Mesothelial cell of epicardium (in vitro differentiated cells): ENCODE measurements at regions not wholly inside any gene's neighbourhood (a gene's known extent, or its start where the extent isn't known, plus 50 kb on each side); places are given as distances from the start of the nearest gene placed in this dataset.
A peak's percentile ranks its signal among the peaks of the same experiment; 100 is the strongest.

Source experiments
- DNase-seq, 2 experiments: peaks; one replicate each; pipeline ENCODE4 v3.0.0; 2021; ENCODE audit warnings: low spot score in 2 of 2; ENCODE audit not compliant: unreplicated experiment in 2 of 2
- H3K27ac Mint-ChIP-seq: 2 replicates; pipeline ENCODE4 v1.8.0; 2021; ENCODE audit warnings: mixed read lengths
- H3K27me3 Mint-ChIP-seq: 2 replicates; pipeline ENCODE4 v1.8.0; 2021; ENCODE audit warnings: low read depth, mixed read lengths
- H3K36me3 Mint-ChIP-seq: 2 replicates; pipeline ENCODE4 v1.8.0; 2021; ENCODE audit warnings: mixed read lengths
- H3K4me1 Mint-ChIP-seq: 2 replicates; pipeline ENCODE4 v1.8.0; 2021; ENCODE audit warnings: mixed read lengths
- H3K4me3 Mint-ChIP-seq: 2 replicates; pipeline ENCODE4 v1.8.0; 2021; ENCODE audit warnings: mild to moderate bottlenecking, moderate library complexity, mixed read lengths
- H3K9me3 Mint-ChIP-seq: 2 replicates; pipeline ENCODE4 v1.8.0; 2021; ENCODE audit warnings: mixed read lengths
- CTCF ChIP-seq: fragments of 200-600 bp; sonication (generic); IDR thresholded peaks from one replicate; pipeline ENCODE4 v1.5.0; 2021; ENCODE audit warnings: antibody characterized with exemption; ENCODE audit not compliant: unreplicated experiment

- Mint-ChIP-seq H3K27me3 (no peaks in the 10 kb centered on the region), H3K36me3 (no peaks in the 10 kb centered on the region), H3K9me3 (peaks cover 12% of the 10 kb centered on the region), H3K4me3 (no peak overlapping the region), H3K4me1 (no peaks in the 10 kb centered on the region), H3K27ac (peak overlapping the region; percentile 2)
- no peak for DNase-seq
- TF ChIP-seq CTCF = no peak
Observed at GRCh38 chr10:83122336-83122735, 1017.0 kb upstream of the GHITM start.

GRCh38 chr10:83127942-83128575, 1011.2 kb upstream of the GHITM start:
- H3K9me3 Mint-ChIP-seq = peaks cover 18% of the 10 kb centered on the region
- DNase-seq = no peak
- no peak overlapping the region for H3K27ac Mint-ChIP-seq
- no peak overlapping the region for H3K4me3 Mint-ChIP-seq
- no peak for TF ChIP-seq CTCF
- H3K4me1 Mint-ChIP-seq = no peaks in the 10 kb centered on the region
- H3K36me3 Mint-ChIP-seq = no peaks in the 10 kb centered on the region
- no peaks in the 10 kb centered on the region for H3K27me3 Mint-ChIP-seq

- no peaks in the 10 kb centered on the region for H3K4me1 Mint-ChIP-seq
- H3K4me3 Mint-ChIP-seq = no peak overlapping the region
- no peak overlapping the region for H3K27ac Mint-ChIP-seq
- H3K9me3 Mint-ChIP-seq = no peaks in the 10 kb centered on the region
- H3K36me3 Mint-ChIP-seq = no peaks in the 10 kb centered on the region
- no peak for DNase-seq
- no peak for TF ChIP-seq CTCF
- H3K27me3 Mint-ChIP-seq = no peaks in the 10 kb centered on the region
Observed at GRCh38 chr10:83140811-83141210, 998.5 kb upstream of the GHITM start.

- Mint-ChIP-seq H3K4me1 (no peaks in the 10 kb centered on the region), H3K27me3 (no peaks in the 10 kb centered on the region), H3K27ac (no peak overlapping the region), H3K9me3 (no peaks in the 10 kb centered on the region), H3K36me3 (no peaks in the 10 kb centered on the region), H3K4me3 (no peak overlapping the region)
- no peak for TF ChIP-seq CTCF
- DNase-seq = no peak
Observed at GRCh38 chr10:83142074-83142563, 997.2 kb upstream of the GHITM start.

- no peaks in the 10 kb centered on the region for H3K4me1 Mint-ChIP-seq
- no peak for TF ChIP-seq CTCF
- no peak overlapping the region for H3K27ac Mint-ChIP-seq
- no peak overlapping the region for H3K4me3 Mint-ChIP-seq
- H3K27me3 Mint-ChIP-seq = no peaks in the 10 kb centered on the region
- H3K36me3 Mint-ChIP-seq = no peaks in the 10 kb centered on the region
- DNase-seq = no peak
- H3K9me3 Mint-ChIP-seq = peaks cover 9% of the 10 kb centered on the region
Observed at GRCh38 chr10:83144461-83144860, 994.8 kb upstream of the GHITM start.
